ENCODE measurements at regions not wholly inside any gene's neighbourhood (a gene's known extent, or its start where the extent isn't known, plus 50 kb on each side); places are given as distances from the start of the nearest gene placed in this dataset.

DNA sequence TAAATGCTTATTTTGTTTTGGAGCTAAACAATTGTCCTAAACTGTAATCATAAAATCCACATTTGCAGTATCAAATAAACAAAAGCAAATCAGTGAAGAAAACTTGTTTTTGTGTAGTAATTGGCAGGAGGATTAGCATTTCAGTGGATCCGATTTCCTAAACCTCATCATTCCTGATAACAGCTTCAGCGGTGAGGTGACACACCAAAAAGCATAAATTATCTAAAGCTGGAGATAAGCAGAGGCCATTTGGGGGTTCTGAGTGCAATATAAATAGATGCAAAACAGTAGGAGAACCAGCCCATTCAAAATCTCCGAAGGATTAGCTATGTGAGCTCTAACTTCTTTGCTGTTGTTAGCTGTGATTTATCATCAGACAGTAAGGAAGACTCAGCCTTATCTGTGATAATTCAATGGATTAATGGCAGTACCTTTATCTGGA is 235.8 kb downstream of the EPHA7 start:
- TF ChIP-seq EZH2 (IDR thresholded peaks at IDR 0.05; ENCODE audit: borderline replicate concordance) (no peak), EZH2phosphoT487 (IDR thresholded peaks at IDR 0.05; ENCODE audit: low read depth, severe bottlenecking, unreplicated experiment) (no peak), CTCF (IDR thresholded peaks at IDR 0.05; ENCODE audit: poor library complexity) (no peak)
- Histone ChIP-seq H3K36me3 (replicated peaks; ENCODE audit: insufficient read depth, low read depth) (no peaks in the 10 kb centered on the region), H3K4me2 (peak overlapping the region; percentile 50), H3K4me1 (ENCODE audit: insufficient read depth) (no peaks in the 10 kb centered on the region), H3K4me3 (no peak overlapping the region), H3K9me2 (replicated peaks; ENCODE audit: insufficient read depth) (no peaks in the 10 kb centered on the region), H2AFZ (no peak overlapping the region), H4K20me1 (ENCODE audit: insufficient read depth, poor library complexity, severe bottlenecking) (no peaks in the 10 kb centered on the region), H3K27me3 (no peaks in the 10 kb centered on the region), H3K79me2 (no peaks in the 10 kb centered on the region), H3K27ac (no peak overlapping the region), H3K9me3 (ENCODE audit: low read depth) (no peaks in the 10 kb centered on the region)
- WGBS (ENCODE audit: low lambda C conversion rate, missing lambda C conversion rate): 9% methylated on average over 3 of the region's 3 CpGs
- no peak for DNase-seq (ENCODE audit: low spot score)

GRCh38 chr6:93182938-93183479 is 236.3 kb downstream of the EPHA7 start:
- no peaks in the 10 kb centered on the region for H3K9me2 ChIP-seq (replicated peaks; ENCODE audit: insufficient read depth)
- no peaks in the 10 kb centered on the region for H3K36me3 ChIP-seq (replicated peaks; ENCODE audit: insufficient read depth, low read depth)
- no peak for DNase-seq (ENCODE audit: low spot score)
- no peak overlapping the region for H3K4me3 ChIP-seq
- TF ChIP-seq EZH2phosphoT487 (IDR thresholded peaks at IDR 0.05; ENCODE audit: low read depth, severe bottlenecking, unreplicated experiment) (no peak), EZH2 (IDR thresholded peaks at IDR 0.05; ENCODE audit: borderline replicate concordance) (no peak), CTCF (IDR thresholded peaks at IDR 0.05; ENCODE audit: poor library complexity) (no peak)
- H3K4me1 ChIP-seq (ENCODE audit: insufficient read depth): no peaks in the 10 kb centered on the region
- WGBS (ENCODE audit: low lambda C conversion rate, missing lambda C conversion rate): 47% methylated on average over 2 of the region's 2 CpGs
- no peaks in the 10 kb centered on the region for H3K9me3 ChIP-seq (ENCODE audit: low read depth)
- H3K27ac ChIP-seq: no peak overlapping the region
- H3K4me2 ChIP-seq: peak overlapping the region; percentile 50
- H2AFZ ChIP-seq: no peak overlapping the region
- no peaks in the 10 kb centered on the region for H3K27me3 ChIP-seq
- H3K79me2 ChIP-seq: no peaks in the 10 kb centered on the region
- no peaks in the 10 kb centered on the region for H4K20me1 ChIP-seq (ENCODE audit: insufficient read depth, poor library complexity, severe bottlenecking)

- Histone ChIP-seq H3K4me3 (no peak overlapping the region), H3K4me1 (ENCODE audit: insufficient read depth) (no peaks in the 10 kb centered on the region), H2AFZ (peak overlapping the region; percentile 51), H3K27me3 (no peaks in the 10 kb centered on the region), H3K36me3 (replicated peaks; ENCODE audit: insufficient read depth, low read depth) (no peaks in the 10 kb centered on the region), H3K27ac (no peak overlapping the region), H3K79me2 (no peaks in the 10 kb centered on the region), H3K9me3 (ENCODE audit: low read depth) (no peaks in the 10 kb centered on the region), H3K9me2 (replicated peaks; ENCODE audit: insufficient read depth) (no peaks in the 10 kb centered on the region), H4K20me1 (ENCODE audit: insufficient read depth, poor library complexity, severe bottlenecking) (no peaks in the 10 kb centered on the region), H3K4me2 (no peak overlapping the region)
- TF ChIP-seq EZH2phosphoT487 (IDR thresholded peaks at IDR 0.05; ENCODE audit: low read depth, severe bottlenecking, unreplicated experiment) (no peak), CTCF (IDR thresholded peaks at IDR 0.05; ENCODE audit: poor library complexity) (no peak), EZH2 (IDR thresholded peaks at IDR 0.05; ENCODE audit: borderline replicate concordance) (no peak)
- no peak for DNase-seq (ENCODE audit: low spot score)
- WGBS (ENCODE audit: low lambda C conversion rate, missing lambda C conversion rate): 91% methylated on average over 2 of the region's 2 CpGs
Observed at GRCh38 chr6:93177918-93178317, 241.4 kb downstream of the EPHA7 start.

All from hepatocyte (in vitro differentiated cells).